ENCODE measurements at regions not wholly inside any gene's neighbourhood (a gene's known extent, or its start where the extent isn't known, plus 50 kb on each side); places are given as distances from the start of the nearest gene placed in this dataset.
"Not testable (repeated sequence)": the region's sequence is repeated elsewhere in the genome, so short reads cannot be mapped to it uniquely, and the experiment has no call there.

DNA sequence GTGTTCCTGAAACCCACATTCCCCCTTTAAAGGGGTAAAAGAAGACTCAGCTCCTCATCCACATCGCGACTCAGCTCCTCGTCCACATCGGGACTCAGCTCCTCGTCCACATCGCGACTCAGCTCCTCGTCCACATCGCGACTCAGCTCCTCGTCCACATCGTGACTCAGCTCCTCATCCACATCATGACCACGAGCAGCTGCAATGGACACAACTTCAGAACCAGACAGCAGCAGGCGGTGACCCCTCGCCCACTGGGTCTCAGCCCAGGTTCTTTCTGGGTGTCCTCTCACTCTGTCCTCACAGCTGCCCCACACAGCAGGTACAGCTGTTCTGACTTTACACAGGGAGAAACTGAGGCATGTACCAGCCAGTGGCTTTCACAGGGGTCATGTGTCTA lies 163.5 kb upstream of the SALL3 start:
- no peak for DNase-seq

DNA sequence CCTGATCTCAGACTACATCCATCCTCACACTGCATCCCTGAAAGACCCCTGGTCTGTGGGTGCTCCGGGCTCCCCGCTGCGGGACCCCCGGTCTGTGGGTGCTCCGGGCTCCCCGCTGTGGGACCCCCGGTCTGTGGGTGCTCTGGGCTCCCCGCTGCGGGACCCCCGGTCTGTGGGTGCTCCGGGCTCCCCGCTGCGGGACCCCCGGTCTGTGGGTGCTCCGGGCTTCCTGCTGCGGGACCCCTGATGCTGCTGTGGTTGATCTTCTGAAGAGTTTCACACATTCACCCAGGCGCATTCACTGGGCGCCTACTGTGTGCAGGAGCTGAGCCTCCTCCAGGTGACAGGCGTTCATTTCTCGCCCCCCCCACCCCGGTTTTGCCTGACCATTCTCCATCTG lies 162.7 kb upstream of the SALL3 start:
- DNase-seq, result no peak

DNA sequence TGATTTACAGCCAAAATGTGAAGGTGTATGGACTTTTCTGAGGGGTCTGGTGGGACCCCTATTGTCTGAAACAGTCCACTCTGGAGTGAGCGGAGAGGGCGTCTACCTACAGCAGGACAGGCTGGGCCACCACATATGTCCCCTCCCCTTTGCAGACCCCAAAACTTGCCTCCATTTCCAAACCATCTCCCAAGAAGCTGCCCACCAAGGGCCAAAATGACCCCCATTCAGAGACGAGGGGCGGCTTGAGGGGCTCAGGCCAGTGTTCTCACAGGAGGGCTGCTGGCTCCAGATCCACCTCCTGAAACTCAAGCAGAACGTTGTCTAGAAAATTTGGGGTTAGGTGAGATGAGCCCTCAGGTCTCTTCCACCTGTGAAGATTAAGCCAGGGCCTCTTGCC lies 161.1 kb upstream of the SALL3 start:
- DNase-seq, result no peak

DNA sequence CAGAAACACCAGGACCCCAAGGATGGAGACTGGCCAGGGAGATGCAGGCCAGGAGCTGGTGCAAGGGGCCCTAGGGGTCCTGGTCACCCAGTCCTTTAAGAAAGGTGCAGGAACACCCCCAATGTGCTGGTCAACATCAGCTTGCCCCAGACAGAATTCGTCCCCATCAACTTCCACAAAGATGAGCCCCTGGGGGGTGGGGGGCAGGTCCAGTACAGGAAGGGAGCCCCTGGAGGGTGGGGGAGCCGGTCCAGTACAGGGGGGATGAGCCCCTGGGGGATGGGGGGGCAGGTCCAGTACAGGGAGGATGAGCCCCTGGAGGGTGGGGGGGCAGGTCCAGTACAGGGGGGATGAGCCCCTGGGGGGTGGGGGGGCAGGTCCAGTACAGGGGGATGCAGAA lies 160.7 kb upstream of the SALL3 start:
- no peak for DNase-seq

DNA sequence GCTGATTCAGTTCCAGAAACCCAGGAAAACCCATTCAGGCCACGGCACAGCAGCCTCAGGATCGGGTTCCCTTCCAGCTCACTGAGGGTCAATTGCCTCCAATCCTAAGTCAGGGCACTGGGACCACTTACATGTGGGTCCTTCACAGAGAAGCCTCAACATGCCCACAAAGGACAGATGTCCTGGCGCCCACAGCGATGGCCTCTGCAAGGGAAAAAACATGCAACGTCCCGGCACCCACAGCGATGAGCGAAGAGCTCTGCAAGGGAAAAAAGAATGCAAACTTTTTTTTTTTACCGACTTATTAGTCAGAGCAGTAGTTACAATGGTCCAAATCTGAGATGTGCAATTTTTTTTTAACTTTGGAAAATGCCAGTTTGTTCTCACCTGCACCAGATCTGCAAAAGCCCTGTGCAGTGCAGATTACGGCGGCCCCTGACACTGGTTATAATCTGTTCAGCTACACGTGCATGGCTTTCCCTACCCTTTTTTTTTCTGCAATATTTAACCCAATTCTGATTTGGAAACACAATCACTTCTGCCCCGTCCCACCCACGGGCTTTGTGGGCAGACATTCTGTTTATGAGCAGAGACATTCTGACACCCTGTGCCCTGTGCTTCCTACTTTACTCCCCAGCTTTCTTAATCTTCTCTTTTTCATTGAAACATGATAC lies 159.3 kb upstream of the SALL3 start:
- no peak for DNase-seq

DNA sequence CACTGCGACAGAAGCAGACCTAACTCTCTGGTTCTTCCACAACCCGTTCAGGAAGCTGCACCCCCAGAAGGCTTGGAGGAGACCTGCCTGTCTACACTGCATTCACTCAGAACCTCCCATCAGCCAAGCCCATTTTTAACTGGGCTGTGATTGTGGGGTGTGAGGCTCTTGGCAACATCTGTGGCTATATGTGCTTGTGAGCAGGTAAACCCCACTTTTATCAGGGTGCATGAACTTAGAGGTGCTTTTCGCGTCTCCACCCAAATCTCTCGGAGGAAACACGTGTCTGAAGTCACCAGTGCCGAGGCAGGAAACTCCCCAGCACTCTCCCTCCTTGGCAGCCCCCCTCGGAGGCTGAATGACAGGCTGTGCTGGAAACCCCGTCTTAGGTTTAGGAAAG lies 158.2 kb upstream of the SALL3 start:
- DNase-seq, result no peak

DNA sequence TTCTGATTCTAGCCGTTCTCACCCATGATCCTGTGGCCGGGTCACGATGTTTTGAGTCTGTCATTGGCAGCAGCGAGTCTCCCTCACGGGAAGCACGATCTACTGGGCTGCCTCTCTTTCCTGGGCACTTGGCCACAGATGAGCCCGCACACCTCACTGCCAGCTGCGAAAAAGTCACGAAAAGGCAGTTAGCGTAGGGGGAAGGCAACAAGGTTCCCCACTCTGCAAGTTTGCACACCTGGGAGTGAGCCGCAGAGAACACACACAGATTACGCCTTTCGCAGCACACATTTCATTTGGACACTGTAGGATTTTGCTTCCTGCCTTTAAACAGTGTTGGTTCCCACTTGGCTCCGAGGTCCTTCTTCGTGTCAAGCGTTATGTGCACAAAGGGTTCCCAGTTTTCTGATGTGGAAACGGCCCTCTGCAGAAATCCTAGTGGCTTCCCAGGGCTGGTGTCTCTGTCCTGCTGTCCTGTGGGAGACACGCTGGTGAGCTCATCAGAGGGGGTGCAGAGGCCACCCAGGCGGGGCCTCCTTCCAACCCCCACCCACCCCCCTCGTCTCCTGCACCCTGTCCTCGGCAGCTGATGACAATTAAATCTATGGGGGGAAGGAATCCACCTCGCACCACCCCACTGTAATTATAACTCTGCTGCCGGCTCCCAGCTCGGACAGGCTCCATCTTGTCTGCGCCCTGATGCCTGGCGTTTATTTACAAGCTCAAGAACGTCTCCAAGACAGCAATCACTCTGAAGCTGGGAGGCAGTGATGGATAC lies 157.3 kb upstream of the SALL3 start:
- DNase-seq, result no peak

DNA sequence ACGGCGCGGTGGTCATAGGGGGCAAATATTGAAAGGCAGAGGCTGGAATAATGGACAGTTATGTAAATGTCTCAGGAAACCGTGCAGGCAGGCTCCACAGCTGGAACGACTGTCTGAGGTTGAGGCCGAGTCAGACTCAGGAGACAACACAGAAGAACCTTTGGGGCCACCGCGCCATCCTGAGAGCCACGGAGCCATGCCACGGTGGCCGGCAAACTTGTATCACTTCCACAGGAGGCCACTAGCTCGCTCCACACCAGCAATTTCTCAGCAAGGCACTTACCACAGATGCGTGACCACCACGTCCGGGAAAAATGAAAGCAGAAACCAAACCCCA lies 156.7 kb upstream of the SALL3 start:
- no peak for DNase-seq

DNA sequence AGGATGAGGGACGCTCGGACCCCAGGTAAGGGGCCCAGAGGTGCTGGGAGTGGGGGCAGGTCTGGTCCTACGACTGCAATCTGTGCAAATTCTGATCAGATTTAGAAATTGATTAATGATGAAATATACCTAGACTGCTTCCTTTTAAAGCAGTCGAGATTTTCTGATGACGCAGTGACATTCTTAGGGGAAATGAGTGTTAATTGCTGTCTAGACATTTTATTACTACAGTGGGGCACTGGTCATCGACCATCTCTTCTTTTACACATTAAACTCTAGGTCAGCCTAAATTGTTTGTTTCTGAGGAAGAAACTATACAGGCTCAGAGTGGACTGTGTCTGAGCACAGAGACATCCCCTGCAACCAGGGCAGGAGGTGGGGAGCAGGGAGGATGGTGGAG lies 154.4 kb upstream of the SALL3 start:
- no peak for DNase-seq

DNA sequence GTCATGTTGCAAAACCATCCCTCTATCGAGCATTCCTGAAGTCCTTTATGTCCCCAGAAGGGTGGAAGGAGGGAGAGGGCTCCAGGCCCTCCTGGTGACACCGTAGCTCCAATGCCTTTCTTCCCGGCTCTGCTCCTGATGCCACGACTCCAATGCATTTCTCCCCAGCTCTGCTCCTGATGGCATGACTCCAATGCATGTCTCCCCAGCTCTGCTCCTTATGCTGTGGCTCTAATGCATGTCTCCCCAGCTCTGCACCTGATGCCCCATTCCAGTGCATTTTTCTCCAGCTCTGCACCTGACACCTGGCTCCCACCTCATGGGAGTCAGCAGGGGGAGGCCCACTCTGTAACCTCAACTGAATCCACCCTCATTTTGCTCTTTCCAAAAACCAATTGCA lies 153.0 kb upstream of the SALL3 start:
- DNase-seq, result no peak

DNA sequence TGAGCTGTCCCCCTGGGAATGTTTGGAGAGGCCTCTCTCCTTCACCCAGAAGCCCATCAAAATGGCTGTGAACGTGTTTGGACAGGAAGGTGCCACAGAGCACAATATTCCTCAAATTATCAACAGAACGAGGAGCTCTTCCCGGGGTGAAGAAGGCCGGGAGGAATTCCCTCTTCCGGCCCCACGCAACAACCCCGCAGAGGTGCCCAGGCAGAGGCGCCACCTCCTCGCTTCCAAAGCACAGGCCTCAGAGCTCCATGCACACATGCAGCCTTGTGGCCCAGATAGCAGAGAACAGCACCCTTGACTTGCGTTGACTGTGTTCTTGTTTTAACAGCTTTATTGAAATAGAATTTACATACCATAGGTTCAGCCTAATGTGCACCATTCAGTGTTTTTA lies 152.5 kb upstream of the SALL3 start:
- no peak for DNase-seq

DNA sequence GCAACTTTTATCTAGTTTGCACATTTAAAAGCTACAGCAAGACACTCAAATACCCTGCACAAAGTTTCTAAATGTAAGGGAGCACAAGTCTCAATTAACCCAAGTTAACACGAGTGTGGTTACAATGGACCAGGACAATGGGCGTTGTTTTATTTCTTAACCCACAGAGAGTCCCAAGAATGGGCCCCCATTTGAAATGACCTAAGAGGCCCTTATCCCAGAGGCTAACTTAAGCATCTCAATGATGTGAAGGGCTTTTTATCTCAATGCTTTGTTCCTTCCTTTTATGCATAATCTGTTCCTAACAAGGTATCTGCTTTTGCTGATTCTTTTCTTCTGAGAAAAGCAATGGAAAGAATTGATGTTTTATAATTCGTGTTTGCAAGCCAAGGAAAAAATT lies 151.5 kb upstream of the SALL3 start:
- no peak for DNase-seq

DNA sequence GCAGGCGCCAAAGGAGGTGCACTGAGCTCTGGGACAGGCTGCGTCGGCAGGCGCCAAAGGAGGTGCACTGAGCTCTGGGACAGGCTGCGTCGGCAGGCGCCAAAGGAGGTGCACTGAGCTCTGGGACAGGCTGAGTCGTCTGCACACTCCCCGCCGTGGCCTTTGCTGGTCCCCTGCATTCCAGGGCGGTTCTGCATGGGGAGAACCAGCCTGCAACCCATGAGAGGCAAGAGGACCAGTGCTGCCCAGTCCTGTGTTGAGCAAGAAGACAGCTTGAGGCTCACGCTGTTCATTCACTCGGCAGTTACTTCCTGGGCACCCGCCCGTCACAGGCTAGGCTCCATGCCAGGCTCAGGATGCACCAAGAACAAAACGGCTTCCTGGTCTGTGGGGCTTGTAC lies 150.6 kb upstream of the SALL3 start:
- DNase-seq, result not testable (repeated sequence)

DNA sequence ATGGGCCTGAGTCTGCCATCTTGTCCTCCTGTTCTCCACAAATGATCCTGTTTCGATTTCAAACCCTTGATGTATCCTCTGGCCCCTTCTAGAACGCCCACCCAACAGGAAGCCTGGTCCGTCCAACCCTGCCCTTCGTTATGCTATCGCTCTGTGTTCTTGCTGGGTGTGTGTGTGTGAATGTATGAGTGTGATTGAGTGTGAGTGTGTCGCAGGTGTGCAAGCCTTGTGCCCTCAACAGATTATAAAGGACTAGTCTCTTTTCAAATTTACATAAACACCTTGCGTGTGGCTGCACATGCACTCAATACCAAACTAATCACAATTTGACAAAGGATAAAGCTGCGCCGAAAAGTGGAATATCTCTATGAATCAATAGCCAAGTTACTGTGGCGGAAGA lies 149.5 kb upstream of the SALL3 start:
- DNase-seq, result no peak

DNA sequence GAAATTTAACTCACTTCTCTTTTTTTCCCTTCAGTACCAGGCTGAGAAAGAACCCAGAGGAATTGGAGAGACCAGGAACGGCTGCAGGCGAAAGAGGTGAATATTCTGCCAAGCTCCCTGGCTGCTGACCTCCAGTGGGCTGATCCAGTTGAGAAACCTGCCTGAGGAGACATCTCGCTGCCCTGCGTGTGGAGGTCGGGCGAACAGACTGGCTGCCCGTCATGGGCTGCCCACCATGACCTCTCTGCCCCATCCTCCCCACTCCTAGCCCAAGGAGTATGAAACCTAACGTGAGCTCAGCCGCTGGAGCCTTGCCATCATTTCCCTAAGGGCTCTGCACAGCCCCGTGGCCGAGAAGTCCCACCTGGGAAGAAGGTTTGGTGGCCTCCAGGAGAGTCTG lies 148.8 kb upstream of the SALL3 start:
- no peak for DNase-seq

DNA sequence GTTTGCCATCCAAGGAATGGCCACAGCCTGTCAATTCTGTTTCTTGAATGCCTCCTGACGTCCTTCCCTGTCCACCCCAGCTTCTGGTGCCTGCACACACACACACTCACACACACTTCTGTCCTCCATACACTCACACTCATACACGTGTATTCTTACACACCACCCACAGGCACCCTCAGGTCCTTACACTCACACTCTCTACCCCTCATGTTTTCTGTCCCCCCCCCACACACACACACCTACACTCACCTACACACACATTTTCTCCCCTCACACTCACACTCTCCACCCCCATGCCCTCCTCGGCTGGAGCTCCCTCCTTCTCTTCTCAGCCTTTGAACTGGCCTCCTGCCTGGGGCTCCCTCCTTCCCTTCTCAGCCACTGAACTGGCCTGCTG lies 148.0 kb upstream of the SALL3 start:
- DNase-seq, result no peak

DNA sequence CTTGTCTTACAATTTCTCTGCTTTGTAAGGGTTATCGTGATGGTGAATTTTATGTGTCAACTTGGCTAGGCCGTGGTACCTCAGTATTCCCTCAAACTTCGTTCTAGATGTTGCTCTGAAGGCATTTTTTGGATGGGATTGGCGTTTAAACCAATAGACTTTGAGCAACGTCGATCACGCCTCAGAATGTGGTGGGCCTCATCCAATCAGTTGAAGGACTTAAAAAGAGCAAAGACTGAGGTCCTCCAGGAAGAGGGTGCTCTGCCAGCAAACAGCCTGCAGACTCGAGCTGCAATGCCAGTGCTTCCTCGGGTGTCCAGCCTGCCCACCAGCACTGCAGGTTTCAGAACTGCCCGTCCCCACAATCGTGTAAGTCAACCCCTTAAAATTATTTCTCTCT lies 145.8 kb upstream of the SALL3 start:
- no peak for DNase-seq

DNA sequence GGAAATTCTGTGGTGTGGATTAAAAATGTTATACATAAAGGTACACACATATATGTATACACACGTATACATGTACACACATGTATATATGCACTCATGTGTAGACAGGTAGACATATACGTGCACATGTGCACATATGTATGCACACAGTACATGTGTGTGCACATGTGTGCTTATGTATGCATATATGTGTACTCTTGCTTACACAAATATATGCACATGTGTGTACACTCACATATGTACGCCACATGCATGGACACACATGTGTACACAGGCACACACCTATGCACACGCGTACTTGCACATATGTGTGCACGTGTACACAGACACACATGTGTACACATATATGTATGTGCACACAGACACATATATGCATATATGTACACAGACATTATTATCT lies 142.8 kb upstream of the SALL3 start:
- DNase-seq, result no peak

DNA sequence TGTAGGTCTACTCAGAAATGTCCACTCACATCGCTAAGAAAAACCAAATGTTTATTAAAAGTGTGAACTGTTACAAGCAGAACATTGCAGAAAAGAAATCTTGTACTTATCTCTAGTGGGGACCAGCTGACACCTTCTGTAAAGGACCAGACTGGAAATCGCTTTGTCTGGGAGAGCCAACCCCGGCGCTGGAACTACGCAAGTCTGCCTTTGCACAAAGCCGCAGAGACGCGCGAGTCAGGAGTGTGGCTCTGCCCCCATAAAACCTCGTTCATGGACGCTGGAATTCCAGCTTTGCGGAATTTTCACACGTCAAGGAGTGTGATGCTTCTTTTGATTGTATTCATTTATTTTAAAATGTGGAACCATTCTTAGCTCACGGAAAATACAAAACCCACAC lies 141.9 kb upstream of the SALL3 start:
- DNase-seq, result no peak

DNA sequence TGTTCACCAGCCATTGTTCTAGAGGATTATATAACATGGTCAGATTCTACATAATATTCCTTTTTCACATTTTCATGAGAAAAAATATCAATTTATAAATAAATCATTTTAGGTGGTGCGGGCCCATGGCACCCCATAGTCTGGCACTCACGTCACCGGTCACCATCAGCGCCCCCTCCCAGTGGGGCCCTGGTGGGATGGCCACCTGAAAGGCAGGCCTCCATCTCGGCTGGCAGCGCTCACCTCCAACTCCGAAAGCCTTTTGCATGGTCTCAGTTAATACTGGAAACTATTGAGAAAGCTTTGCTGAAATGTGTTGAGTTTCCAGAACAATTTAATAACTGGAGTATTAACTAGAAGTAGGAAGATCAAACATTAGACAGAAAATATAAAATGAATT lies 141.4 kb upstream of the SALL3 start:
- DNase-seq, result no peak

DNA sequence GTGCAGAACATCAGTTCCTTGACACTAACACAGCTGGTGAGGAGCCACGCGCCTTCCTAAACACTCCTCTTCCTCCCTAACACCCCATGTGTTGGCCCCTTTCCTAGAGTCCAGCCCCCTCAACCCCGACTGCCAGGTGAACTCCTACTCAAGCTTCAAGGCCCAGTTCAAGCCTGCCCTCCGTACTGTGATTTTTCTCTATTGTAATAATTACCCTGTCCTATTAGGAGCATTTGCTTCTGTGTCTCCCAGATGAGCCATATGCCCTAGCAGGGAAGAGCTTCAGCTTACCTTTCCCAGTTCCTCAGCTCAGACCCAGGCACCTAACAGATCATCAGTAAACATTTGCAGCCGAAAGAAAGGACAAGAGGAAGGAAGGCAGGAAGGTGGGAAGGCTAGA lies 130.6 kb upstream of the SALL3 start:
- no peak for DNase-seq

DNA sequence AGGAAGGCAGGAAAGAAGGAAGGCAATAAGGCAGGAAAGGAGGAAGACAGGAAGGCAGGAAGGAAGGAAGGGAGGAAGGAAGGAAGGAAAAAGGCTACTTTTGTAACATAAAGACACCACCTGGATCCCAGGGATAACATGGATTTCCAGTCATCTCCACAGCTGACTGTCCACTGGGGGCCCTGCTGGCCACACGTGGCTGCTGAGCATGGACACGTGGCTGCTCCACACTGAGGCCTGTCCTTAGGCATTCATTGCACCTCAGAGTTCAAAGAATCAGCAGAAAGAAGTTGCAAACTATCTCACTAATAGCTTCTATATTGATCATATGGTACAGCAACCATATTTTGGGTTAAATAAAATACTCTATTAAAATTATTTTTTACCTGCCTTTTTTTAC lies 130.2 kb upstream of the SALL3 start:
- no peak for DNase-seq

DNA sequence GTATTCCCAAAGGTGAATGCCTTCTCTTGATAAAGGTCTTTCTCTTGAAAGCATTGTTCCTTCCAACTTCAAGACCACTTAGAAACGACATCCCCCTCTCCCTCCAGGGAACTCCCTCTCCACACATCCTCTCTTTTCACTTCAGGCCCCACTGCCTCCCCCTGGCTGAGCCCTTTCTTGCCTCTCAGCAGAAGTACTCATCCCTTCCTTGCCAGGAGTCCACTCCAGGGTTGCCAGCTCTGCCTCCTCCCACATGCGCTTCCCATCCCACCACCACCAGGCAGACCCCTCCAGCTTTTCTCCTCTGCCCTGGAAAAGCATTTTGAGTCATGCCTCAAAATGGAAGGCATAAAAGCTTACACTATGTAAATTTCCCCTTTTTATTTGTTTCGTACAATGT lies 126.3 kb upstream of the SALL3 start:
- no peak for DNase-seq

DNA sequence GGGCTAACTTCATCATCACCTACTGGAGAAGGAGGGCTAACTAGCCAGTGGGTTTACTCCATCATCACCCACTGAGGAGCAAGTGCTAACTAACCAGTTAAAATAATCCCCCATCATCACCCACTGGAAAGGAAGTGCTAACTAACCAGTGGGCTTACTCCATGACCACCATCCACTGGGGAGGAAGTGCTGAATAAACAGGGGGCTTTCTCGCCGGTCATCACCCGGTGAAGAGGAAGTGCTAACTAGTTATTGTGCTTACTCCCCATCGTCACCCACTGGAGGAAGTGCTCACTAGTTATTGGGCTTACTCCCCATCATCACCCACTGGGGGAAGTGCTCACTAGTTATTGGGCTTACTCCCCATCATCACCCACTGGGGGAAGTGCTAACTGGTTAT lies 124.4 kb upstream of the SALL3 start:
- DNase-seq, result no peak
